PC-3 (cell line): ENCODE measurements at regions not wholly inside any gene's neighbourhood (a gene's known extent, or its start where the extent isn't known, plus 50 kb on each side); places are given as distances from the start of the nearest gene placed in this dataset.

Source experiments
- ATAC-seq: fragments of 200-7000 bp; cut with Tn5 transposase; 2 replicates; pipeline ENCODE4 v1.9.1; 2020; ENCODE audit warnings: mild to moderate bottlenecking, moderate library complexity
- BruUV-seq: library from RNA; stranded (reverse); fragments of 400-500 nt; replicated peaks from 2 replicates; lab custom pipeline; 2021; lab: Mats Ljungman, UMichigan
- CTCF ChIA-PET: fragments of 300-600 bp; sonication (Branson Sonifier 250); formaldehyde crosslinking; loops from one replicate; lab custom pipeline; 2022; ENCODE audit warnings: antibody characterized with exemption; lab: Charles Lee
- POLR2A ChIA-PET: fragments of 300-600 bp; sonication (Branson Sonifier 250); formaldehyde crosslinking; loops from one replicate; lab custom pipeline; 2022; ENCODE audit warnings: antibody characterized with exemption; ENCODE audit not compliant: unreplicated experiment; lab: Charles Lee
- DNase-seq: peaks from one replicate; pipeline ENCODE4 v3.0.0-alpha.2; 2015
- H2AFZ ChIP-seq: fragments of 300-600 bp; sonication (generic); 2 replicates; pipeline ENCODE4 v1.6.0; 2016; ENCODE audit warnings: antibody characterized with exemption, low read length
- H3F3A ChIP-seq: fragments of 300-600 bp; sonication (generic); one replicate; pipeline ENCODE4 v1.6.0; 2017; ENCODE audit warnings: antibody characterized with exemption, low read length, control low read depth, mild to moderate bottlenecking; ENCODE audit not compliant: unreplicated experiment
- H3K27ac ChIP-seq: fragments of 300-600 bp; sonication (generic); 2 replicates; pipeline ENCODE4 v1.5.1; 2016; ENCODE audit warnings: mild to moderate bottlenecking, low read length
- H3K27me3 ChIP-seq: fragments of 300-600 bp; sonication (generic); 2 replicates; pipeline ENCODE4 v1.6.1; 2016; ENCODE audit warnings: low read length, mixed read lengths
- H3K36me3 ChIP-seq: fragments of 300-600 bp; sonication (generic); 2 replicates; pipeline ENCODE4 v1.6.1; 2016; ENCODE audit warnings: low read depth, mixed run types, low read length, mixed read lengths
- H3K4me1 ChIP-seq: fragments of 300-600 bp; sonication (generic); 2 replicates; pipeline ENCODE4 v1.5.1; 2016; ENCODE audit warnings: low read length; ENCODE audit not compliant: insufficient read depth
- H3K4me2 ChIP-seq: fragments of 300-600 bp; sonication (generic); 2 replicates; pipeline ENCODE4 v1.6.0; 2016; ENCODE audit warnings: low read length
- H3K4me3 ChIP-seq: fragments of 300-600 bp; sonication (generic); 2 replicates; pipeline ENCODE4 v1.5.1; 2016; ENCODE audit warnings: mild to moderate bottlenecking, low read length, mixed read lengths
- H3K79me2 ChIP-seq: fragments of 300-600 bp; sonication (generic); 2 replicates; pipeline ENCODE4 v1.6.1; 2017; ENCODE audit warnings: low read length, mixed read lengths
- H3K9ac ChIP-seq: fragments of 300-600 bp; sonication (generic); 2 replicates; pipeline ENCODE4 v1.6.0; 2016; ENCODE audit warnings: mild to moderate bottlenecking, low read length
- H3K9me2 ChIP-seq: fragments of 300-600 bp; sonication (generic); replicated peaks from 2 replicates; pipeline ENCODE4 v1.6.1; 2016; ENCODE audit warnings: mixed run types, low read length, mixed read lengths
- H3K9me3 ChIP-seq: fragments of 300-600 bp; sonication (generic); 2 replicates; pipeline ENCODE4 v1.6.1; 2016; ENCODE audit warnings: low read length, mixed read lengths
- H4K20me1 ChIP-seq: fragments of 300-600 bp; sonication (generic); 2 replicates; pipeline ENCODE4 v1.6.1; 2016; ENCODE audit warnings: low read length, mixed read lengths
- CTCF ChIP-seq: fragments of 300-600 bp; sonication (generic); conservative IDR thresholded peaks from 2 replicates; pipeline ENCODE4 v1.5.1; 2017; ENCODE audit warnings: antibody characterized with exemption, low read depth, mild to moderate bottlenecking, low read length
- EZH2 ChIP-seq: fragments of 300-600 bp; sonication (generic); IDR thresholded peaks from one replicate; pipeline ENCODE4 v1.6.1; 2017; ENCODE audit warnings: antibody characterized with exemption, mild to moderate bottlenecking, low read length; ENCODE audit not compliant: unreplicated experiment
- EZH2phosphoT487 ChIP-seq: fragments of 300-600 bp; sonication (generic); IDR thresholded peaks from 2 replicates; pipeline ENCODE4 v1.6.1; 2018; ENCODE audit warnings: mild to moderate bottlenecking, antibody characterized with exemption, low read length, borderline replicate concordance
- intact Hi-C: fragments of 100-400 bp; cut with micrococcal nuclease; formaldehyde crosslinking; loops from 2 replicates; pipeline ENCODE4 v1.9.0; 2023

GRCh38 chr5:178784391-178784790, 53.9 kb upstream of the ZNF354A start:
- no peaks in the 10 kb centered on the region for H3K79me2 ChIP-seq
- H3K36me3 ChIP-seq: no peaks in the 10 kb centered on the region
- H3K9me2 ChIP-seq: no peaks in the 10 kb centered on the region
- no peak for ATAC-seq
- ChIA-PET POLR2A (no interaction called here), CTCF (no interaction called here)
- no peak overlapping the region for H3K4me3 ChIP-seq
- H3F3A ChIP-seq: no peaks in the 10 kb centered on the region
- no peak overlapping the region for H3K4me2 ChIP-seq
- H3K27me3 ChIP-seq: peaks cover 8% of the 10 kb centered on the region; the same call in 1 of the 2 replicates
- H3K9ac ChIP-seq: no peak overlapping the region
- H3K27ac ChIP-seq: 0 out of 2 replicates have a peak overlapping the region, but pooled peaks have one; percentile 86
- TF ChIP-seq EZH2: no peak
- no peak for TF ChIP-seq CTCF
- no peak for TF ChIP-seq EZH2phosphoT487
- H3K9me3 ChIP-seq: no peaks in the 10 kb centered on the region
- intact Hi-C loops: no loop called here
- peak; percentile 26 for DNase-seq
- H3K4me1 ChIP-seq: peaks cover 43% of the 10 kb centered on the region
- no TSS peak for BruUV-seq
- H2AFZ ChIP-seq: no peak overlapping the region
- no peaks in the 10 kb centered on the region for H4K20me1 ChIP-seq

- no peak for ATAC-seq
- Histone ChIP-seq H3K79me2 (no peaks in the 10 kb centered on the region), H3K4me1 (peaks cover 30% of the 10 kb centered on the region), H3K36me3 (no peaks in the 10 kb centered on the region), H3K9me3 (no peaks in the 10 kb centered on the region), H3K9ac (no peak overlapping the region), H4K20me1 (no peaks in the 10 kb centered on the region), H3K4me3 (no peak overlapping the region), H3F3A (no peaks in the 10 kb centered on the region), H3K27ac (no peak overlapping the region), H3K27me3 (peaks cover 8% of the 10 kb centered on the region; the same call in 1 of the 2 replicates), H3K4me2 (no peak overlapping the region), H3K9me2 (no peaks in the 10 kb centered on the region), H2AFZ (no peak overlapping the region)
- DNase-seq: no peak
- ChIA-PET POLR2A (no interaction called here), CTCF (no interaction called here)
- intact Hi-C loops: no loop called here
- no TSS peak for BruUV-seq
- TF ChIP-seq EZH2phosphoT487 (no peak), CTCF (no peak), EZH2 (no peak)
Measured at GRCh38 chr5:178781936-178782335, 51.5 kb upstream of the ZNF354A start.

- ChIA-PET CTCF (no interaction called here), POLR2A (no interaction called here)
- H3K4me3 ChIP-seq: no peak overlapping the region
- H3K4me2 ChIP-seq: no peak overlapping the region
- no peak overlapping the region for H2AFZ ChIP-seq
- peaks cover 8% of the 10 kb centered on the region; the same call in 1 of the 2 replicates for H3K27me3 ChIP-seq
- no peaks in the 10 kb centered on the region for H3F3A ChIP-seq
- DNase-seq: no peak
- no peak for ATAC-seq
- H4K20me1 ChIP-seq: no peaks in the 10 kb centered on the region
- H3K9me2 ChIP-seq: no peaks in the 10 kb centered on the region
- H3K9ac ChIP-seq: no peak overlapping the region
- TF ChIP-seq EZH2phosphoT487: no peak
- no peak for TF ChIP-seq CTCF
- TF ChIP-seq EZH2: no peak
- no peaks in the 10 kb centered on the region for H3K79me2 ChIP-seq
- H3K27ac ChIP-seq: no peak overlapping the region
- BruUV-seq: no TSS peak
- no peaks in the 10 kb centered on the region for H3K9me3 ChIP-seq
- intact Hi-C loops: no loop called here
- peaks cover 19% of the 10 kb centered on the region for H3K4me1 ChIP-seq
- no peaks in the 10 kb centered on the region for H3K36me3 ChIP-seq
Measured at GRCh38 chr5:178780581-178781498, 50.4 kb upstream of the ZNF354A start.
